BLaER1 (cell line): ENCODE measurements at regions not wholly inside any gene's neighbourhood (a gene's known extent, or its start where the extent isn't known, plus 50 kb on each side); places are given as distances from the start of the nearest gene placed in this dataset.
"Not testable (repeated sequence)": the region's sequence is repeated elsewhere in the genome, so short reads cannot be mapped to it uniquely, and the experiment has no call there.

Experiments
- H3K27ac ChIP-seq: shearing (Covaris generic); formaldehyde crosslinking; 2 replicates; pipeline ENCODE4 v1.8.1; 2022
- H3K27me3 ChIP-seq: shearing (Covaris generic); formaldehyde crosslinking; 2 replicates; pipeline ENCODE4 v1.8.1; 2022
- H3K36me3 ChIP-seq: shearing (Covaris generic); formaldehyde crosslinking; 2 replicates; pipeline ENCODE4 v1.8.1; 2022
- H3K4me1 ChIP-seq: shearing (Covaris generic); formaldehyde crosslinking; 2 replicates; pipeline ENCODE4 v1.8.1; 2022
- H3K4me2 ChIP-seq: shearing (Covaris generic); formaldehyde crosslinking; 2 replicates; pipeline ENCODE4 v1.8.1; 2022
- H3K4me3 ChIP-seq: shearing (Covaris generic); formaldehyde crosslinking; 2 replicates; pipeline ENCODE4 v1.8.1; 2022
- H3K9ac ChIP-seq: shearing (Covaris generic); formaldehyde crosslinking; 2 replicates; pipeline ENCODE4 v1.8.1; 2022
- H3K9me3 ChIP-seq: shearing (Covaris generic); formaldehyde crosslinking; 2 replicates; pipeline ENCODE4 v1.8.1; 2022
- H4K20me1 ChIP-seq: shearing (Covaris generic); formaldehyde crosslinking; 2 replicates; pipeline ENCODE4 v1.8.1; 2022
- Cebpa-rat ChIP-seq: shearing (Covaris generic); IDR thresholded peaks from 2 replicates; pipeline ENCODE4 v1.8.1; 2022

DNA sequence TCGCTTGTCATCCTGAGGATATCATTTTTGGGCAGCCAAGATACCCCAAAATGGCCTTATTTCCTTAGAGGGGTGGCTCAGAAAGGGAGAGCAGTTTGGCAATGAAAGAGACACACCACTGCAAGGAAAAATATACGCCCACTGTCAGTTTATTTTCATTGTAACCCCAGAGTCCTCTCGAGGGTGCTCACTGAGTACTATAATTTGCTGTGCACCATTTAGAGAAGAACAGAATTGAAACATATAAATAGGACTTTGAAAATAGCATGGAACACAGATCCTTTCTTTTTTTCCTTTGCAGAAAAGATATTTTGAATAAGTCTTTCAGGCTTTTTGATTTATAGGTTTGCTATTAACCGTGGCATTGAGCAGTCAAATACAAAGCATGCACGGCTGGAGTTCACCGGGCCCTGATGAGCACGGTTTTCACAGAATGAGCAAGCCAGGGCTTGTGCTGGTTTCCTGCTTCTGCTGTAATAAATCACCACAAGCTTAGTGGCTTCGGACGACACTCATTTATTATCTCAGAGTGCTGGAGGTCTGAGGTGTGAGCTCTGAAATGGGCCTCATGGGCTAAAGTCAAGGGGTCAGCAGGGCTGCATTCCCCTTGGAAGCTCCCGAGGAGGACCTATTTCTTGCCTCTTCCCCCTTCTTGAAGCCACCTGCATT is 152.3 kb downstream of the ZNF664 start:
- H3K4me2 ChIP-seq = no peak overlapping the region
- H3K9ac ChIP-seq = no peak overlapping the region
- H3K27me3 ChIP-seq = no peaks in the 10 kb centered on the region
- no peak overlapping the region for H3K4me3 ChIP-seq
- TF ChIP-seq Cebpa-rat = no peak
- no peaks in the 10 kb centered on the region for H4K20me1 ChIP-seq
- no peak overlapping the region for H3K27ac ChIP-seq
- H3K9me3 ChIP-seq = no peaks in the 10 kb centered on the region
- no peaks in the 10 kb centered on the region for H3K36me3 ChIP-seq
- no peaks in the 10 kb centered on the region for H3K4me1 ChIP-seq

DNA sequence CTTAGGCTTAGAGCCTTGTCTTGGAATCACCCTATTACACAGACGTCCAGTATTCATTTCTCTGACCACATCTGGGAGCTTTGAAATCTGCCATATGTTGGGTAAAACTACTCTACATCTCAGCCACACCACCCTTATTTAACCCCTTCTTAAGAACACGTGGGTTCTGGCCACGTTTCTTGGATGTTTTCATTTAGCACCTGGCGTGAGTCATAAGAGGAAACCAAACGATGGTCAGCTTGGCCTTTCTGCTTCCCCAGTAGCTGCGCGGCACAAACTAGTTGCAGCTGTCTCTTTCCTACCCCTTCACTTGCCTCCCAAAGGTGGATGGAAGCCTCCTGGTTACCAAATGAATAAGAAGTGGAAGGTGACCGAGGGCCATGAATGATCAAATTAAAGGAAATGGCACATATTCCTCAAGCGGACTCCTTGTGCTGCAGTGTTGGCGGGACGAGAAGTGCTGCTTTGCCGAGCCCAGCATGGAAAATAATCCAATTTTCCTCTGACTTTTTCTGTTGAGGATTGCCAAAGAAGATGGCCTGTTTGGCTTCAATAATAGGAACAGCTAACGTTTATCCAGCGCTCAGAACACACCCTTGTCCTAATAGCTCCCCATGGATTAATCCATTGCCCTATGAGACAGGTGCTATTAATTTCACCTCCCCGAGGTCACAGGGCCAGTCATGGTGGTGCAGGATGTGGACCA is 154.1 kb downstream of the ZNF664 start:
- Histone ChIP-seq H3K4me1 (no peaks in the 10 kb centered on the region), H3K4me3 (no peak overlapping the region), H3K27ac (no peak overlapping the region), H3K9ac (no peak overlapping the region), H3K9me3 (no peaks in the 10 kb centered on the region), H3K36me3 (no peaks in the 10 kb centered on the region), H3K27me3 (no peaks in the 10 kb centered on the region), H4K20me1 (no peaks in the 10 kb centered on the region), H3K4me2 (no peak overlapping the region)
- TF ChIP-seq Cebpa-rat = no peak

DNA sequence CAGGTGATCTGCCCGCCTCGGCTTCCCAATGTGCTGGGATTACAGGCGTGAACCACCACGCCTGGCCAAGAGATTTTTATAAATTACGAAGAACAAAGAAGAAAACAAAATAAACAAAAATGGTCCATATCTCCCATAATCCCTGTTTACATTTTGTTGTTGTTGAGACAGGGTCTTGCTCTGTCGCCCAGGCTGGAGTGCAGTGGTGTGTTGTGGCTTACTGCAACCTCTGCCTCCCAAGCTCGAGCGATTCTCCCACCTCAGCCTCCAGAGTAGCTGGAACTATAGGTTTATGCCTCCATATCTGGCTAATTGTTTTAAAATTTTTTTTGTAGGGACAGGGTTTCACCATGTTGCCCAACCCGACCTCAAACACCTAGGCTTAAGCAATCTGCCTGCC is 156.1 kb downstream of the ZNF664 start:
- no peaks in the 10 kb centered on the region for H3K4me1 ChIP-seq
- H3K36me3 ChIP-seq = no peaks in the 10 kb centered on the region
- H3K9ac ChIP-seq = no peak overlapping the region
- no peak for TF ChIP-seq Cebpa-rat
- H3K9me3 ChIP-seq = no peaks in the 10 kb centered on the region
- no peak overlapping the region for H3K4me2 ChIP-seq
- H4K20me1 ChIP-seq = no peaks in the 10 kb centered on the region
- H3K4me3 ChIP-seq = no peak overlapping the region
- H3K27me3 ChIP-seq = no peaks in the 10 kb centered on the region
- no peak overlapping the region for H3K27ac ChIP-seq

DNA sequence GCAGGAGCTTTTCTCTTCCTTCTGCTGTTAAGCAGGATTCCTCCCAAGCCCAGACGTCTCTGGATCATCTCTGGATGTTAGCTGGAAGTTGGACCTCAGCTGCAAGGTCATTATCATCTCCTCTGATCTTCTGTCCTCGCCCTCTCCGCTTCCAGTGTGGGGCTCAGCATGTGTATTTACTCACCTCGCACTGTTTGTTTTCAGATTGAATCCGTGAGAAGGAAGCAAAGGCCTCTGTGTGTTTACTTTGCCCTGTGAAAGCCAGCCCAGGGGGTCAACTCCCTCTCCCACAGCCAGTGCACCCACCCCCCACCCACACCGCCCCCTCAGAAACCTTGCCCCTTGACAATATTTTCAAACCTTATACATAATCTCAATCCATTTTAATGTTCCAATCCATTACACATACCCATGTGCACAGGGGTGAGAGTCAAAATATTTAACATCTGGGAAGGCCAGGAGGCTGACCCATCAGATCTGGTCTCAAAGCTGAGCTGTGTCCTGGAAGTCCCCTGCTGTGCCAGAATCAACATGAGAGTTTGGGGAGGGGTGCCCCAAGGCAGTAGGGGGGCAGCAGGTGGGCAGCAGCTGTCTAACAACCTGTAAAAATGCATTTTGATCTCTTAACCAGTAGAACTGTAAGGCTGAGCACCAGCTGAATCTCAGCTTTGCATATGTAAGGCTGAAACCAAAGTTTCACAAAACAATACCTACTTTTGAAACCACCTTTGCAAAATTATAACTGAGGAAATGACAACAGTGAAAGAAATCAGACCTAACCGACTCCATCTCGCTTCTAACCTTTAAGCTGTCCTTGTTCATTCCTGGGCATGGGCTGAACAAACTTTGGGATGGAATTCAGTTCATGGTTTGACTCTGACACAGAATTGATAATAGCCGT is 157.9 kb downstream of the ZNF664 start:
- TF ChIP-seq Cebpa-rat = no peak
- Histone ChIP-seq H4K20me1 (no peaks in the 10 kb centered on the region), H3K27me3 (no peaks in the 10 kb centered on the region), H3K9me3 (no peaks in the 10 kb centered on the region), H3K36me3 (no peaks in the 10 kb centered on the region), H3K27ac (no peak overlapping the region), H3K4me1 (no peaks in the 10 kb centered on the region), H3K4me2 (no peak overlapping the region), H3K9ac (no peak overlapping the region), H3K4me3 (no peak overlapping the region)

DNA sequence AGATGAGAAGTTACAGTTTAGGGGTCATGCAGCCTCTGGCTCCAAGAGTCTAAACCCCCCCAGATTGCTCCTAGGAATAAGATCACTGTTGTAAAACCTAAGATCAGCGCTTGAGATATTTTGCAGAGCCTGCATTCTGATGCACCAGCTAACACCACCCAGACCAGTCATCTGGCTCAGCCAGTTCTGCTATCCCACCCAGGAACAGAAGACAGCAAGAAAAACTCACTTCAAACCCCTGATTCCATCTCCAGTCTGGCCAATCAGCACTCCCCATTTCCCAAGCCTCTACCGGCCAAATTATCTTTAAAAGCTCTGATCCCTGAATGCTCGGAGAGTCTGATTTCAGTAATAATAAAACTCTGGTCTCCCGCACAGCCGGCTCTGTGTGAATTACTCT is 158.6 kb downstream of the ZNF664 start:
- H3K9ac ChIP-seq = no peak overlapping the region
- no peaks in the 10 kb centered on the region for H3K36me3 ChIP-seq
- no peaks in the 10 kb centered on the region for H3K9me3 ChIP-seq
- no peak overlapping the region for H3K27ac ChIP-seq
- no peak overlapping the region for H3K4me2 ChIP-seq
- H3K4me3 ChIP-seq = no peak overlapping the region
- no peak for TF ChIP-seq Cebpa-rat
- H3K4me1 ChIP-seq = no peaks in the 10 kb centered on the region
- no peaks in the 10 kb centered on the region for H3K27me3 ChIP-seq
- H4K20me1 ChIP-seq = no peaks in the 10 kb centered on the region

DNA sequence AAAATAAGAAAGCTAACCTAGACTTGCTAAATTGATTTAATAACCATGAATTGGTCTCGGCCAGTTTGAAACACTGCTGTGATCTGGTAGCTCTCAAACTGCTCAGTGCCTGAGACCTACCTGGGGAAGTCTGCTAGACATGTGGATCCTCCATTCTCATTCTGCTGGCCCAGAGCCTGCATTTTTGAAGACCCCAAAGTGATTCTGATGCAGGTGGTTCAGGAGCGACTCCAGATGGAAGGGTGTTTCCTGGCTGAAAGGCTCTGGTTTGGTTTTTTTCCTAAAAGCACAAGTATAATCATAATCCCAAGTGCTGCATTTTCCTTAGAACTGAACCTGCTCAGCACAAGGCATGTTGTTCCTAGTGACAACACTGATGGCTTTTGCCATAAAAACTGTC is 159.5 kb downstream of the ZNF664 start:
- Histone ChIP-seq H3K27me3 (no peaks in the 10 kb centered on the region), H4K20me1 (no peaks in the 10 kb centered on the region), H3K36me3 (no peaks in the 10 kb centered on the region), H3K4me1 (no peaks in the 10 kb centered on the region), H3K27ac (no peak overlapping the region), H3K4me3 (no peak overlapping the region), H3K9ac (no peak overlapping the region), H3K9me3 (peaks cover 8% of the 10 kb centered on the region), H3K4me2 (no peak overlapping the region)
- TF ChIP-seq Cebpa-rat = no peak

DNA sequence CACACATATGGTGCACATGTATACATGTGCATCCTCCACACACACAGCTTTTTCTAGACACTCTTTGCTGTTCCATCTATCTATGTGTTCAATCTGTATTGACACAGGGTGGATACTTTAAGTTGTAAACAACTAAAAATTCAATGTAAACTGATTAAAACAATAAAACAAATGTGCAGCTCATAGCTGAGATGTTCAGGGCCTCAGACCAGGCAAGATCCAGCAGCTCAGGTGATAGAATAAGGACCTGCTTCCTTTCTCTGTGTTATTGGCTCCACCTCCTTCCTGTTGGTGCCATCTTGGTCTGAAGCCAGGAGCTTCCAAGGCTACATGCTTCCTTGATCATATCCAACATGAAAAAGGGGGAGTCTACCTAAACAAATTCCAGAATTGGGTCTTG is 158.1 kb upstream of the RFLNA start:
- Histone ChIP-seq H3K27ac (no peak overlapping the region), H3K9ac (no peak overlapping the region), H3K27me3 (no peaks in the 10 kb centered on the region), H4K20me1 (no peaks in the 10 kb centered on the region), H3K36me3 (no peaks in the 10 kb centered on the region), H3K4me3 (no peak overlapping the region), H3K4me1 (peaks cover 12% of the 10 kb centered on the region), H3K4me2 (no peak overlapping the region), H3K9me3 (peaks cover 15% of the 10 kb centered on the region)
- TF ChIP-seq Cebpa-rat = no peak

DNA sequence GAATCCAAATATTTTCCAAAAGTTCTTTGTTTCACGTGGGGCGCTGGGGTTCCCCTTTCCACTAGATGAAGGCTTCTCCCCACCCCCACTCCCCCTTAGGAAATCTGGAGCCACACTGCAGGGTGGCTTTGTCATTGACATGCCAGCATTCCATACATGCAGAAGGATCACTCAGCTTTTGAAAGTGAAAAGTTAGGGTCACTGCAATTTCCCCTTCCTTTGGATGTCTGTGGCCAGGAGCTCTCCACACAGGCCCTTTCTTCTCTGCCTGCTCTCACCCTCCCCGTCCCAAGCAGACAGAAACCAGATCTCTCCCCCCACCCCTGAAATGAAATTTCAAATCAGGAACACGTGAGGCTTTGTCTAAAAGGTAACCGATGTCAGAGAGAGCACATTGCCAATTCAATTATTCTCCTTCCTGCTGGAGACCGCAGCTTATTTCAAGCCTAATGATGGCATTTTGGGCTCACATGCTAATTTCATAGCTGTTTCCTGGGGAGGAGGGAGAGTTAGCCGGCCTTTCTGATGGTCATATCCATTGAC is 153.9 kb upstream of the RFLNA start:
- TF ChIP-seq Cebpa-rat = no peak
- H3K4me1 ChIP-seq = peaks cover 15% of the 10 kb centered on the region
- no peak overlapping the region for H3K9ac ChIP-seq
- H3K27ac ChIP-seq = no peak overlapping the region
- no peak overlapping the region for H3K4me3 ChIP-seq
- peak overlapping the region; percentile 50 for H3K4me2 ChIP-seq
- no peaks in the 10 kb centered on the region for H3K36me3 ChIP-seq
- H4K20me1 ChIP-seq = no peaks in the 10 kb centered on the region
- H3K9me3 ChIP-seq = peaks cover 28% of the 10 kb centered on the region
- H3K27me3 ChIP-seq = no peaks in the 10 kb centered on the region

DNA sequence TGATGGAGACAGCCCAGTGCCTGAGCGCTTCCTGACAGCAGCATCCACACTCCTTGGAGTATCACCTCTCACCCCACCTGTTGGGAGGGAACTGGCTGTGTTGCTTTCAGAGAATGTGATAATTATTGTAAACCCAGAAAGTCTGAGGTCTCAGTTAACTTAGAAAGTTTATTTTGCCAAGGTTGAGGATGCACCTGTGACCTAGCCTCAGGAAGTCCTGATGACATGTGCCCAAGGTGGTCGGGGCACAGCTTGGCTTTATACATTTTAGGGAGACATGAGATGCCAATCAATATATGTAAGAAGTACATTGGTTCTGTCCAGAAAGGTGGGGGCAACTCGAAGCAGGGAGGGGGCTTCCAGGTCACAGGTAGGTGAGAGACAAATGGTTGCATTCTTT is 153.3 kb upstream of the RFLNA start:
- H4K20me1 ChIP-seq, H3K27ac ChIP-seq, H3K27me3 ChIP-seq, H3K36me3 ChIP-seq, H3K4me3 ChIP-seq, H3K9ac ChIP-seq: not testable (repeated sequence)
- Histone ChIP-seq H3K9me3 (peaks cover 28% of the 10 kb centered on the region), H3K4me2 (peak overlapping the region; percentile 50), H3K4me1 (peaks cover 16% of the 10 kb centered on the region)
